WTC11 (cell line): ENCODE measurements at regions not wholly inside any gene's neighbourhood (a gene's known extent, or its start where the extent isn't known, plus 50 kb on each side); places are given as distances from the start of the nearest gene placed in this dataset.

ENCODE experiments used
- CTCF ChIP-seq: fragments of 200-600 bp; IDR thresholded peaks from 2 replicates; pipeline ENCODE4 v1.8.0; 2022; ENCODE audit warnings: antibody characterized with exemption
- NFE2L1 ChIP-seq: sonication (generic); formaldehyde crosslinking; IDR thresholded peaks from 2 replicates; pipeline ENCODE4 v1.8.1; 2023; ENCODE audit warnings: missing genetic modification reagents
- NR3C1 ChIP-seq: sonication (generic); formaldehyde crosslinking; conservative IDR thresholded peaks from 2 replicates; pipeline ENCODE4 v1.8.1; 2023; ENCODE audit warnings: low read depth, mild to moderate bottlenecking, missing genetic modification reagents
- SP1 ChIP-seq: sonication (generic); formaldehyde crosslinking; conservative IDR thresholded peaks from 2 replicates; pipeline ENCODE4 v1.8.1; 2022; ENCODE audit warnings: missing genetic modification reagents
- ZBTB43 ChIP-seq: sonication (generic); formaldehyde crosslinking; IDR thresholded peaks from 2 replicates; pipeline ENCODE4 v1.8.1; 2023; ENCODE audit warnings: mild to moderate bottlenecking, missing genetic modification reagents

GRCh38 chr18:29648891-29649290, 1393.7 kb downstream of the DSC3 start:
- TF ChIP-seq SP1 (no peak), CTCF (no peak), NR3C1 (CRISPR knock-in tag) (no peak), NFE2L1 (CRISPR knock-in tag) (no peak), ZBTB43 (CRISPR knock-in tag) (no peak)
